Uterus (tissue), 3 donors: ENCODE measurements at regions not wholly inside any gene's neighbourhood (a gene's known extent, or its start where the extent isn't known, plus 50 kb on each side); places are given as distances from the start of the nearest gene placed in this dataset.

Source experiments
- DNase-seq, 2 donors: peaks; one replicate each; pipeline ENCODE4 v3.0.0-alpha.2; 2019 to 2020
- H3K27ac ChIP-seq, 2 donors: fragments of 200-600 bp; sonication (generic); 1 replicate in 1 of 2; 2 replicates in 1 of 2; pipeline ENCODE4 v1.5.1; 2016 to 2018
- H3K27me3 ChIP-seq, 2 donors: fragments of 200-600 bp; sonication (generic); one replicate each; pipeline ENCODE4 v1.5.1; 2018 to 2019; ENCODE audit warnings: control low read depth in 1 of 2
- H3K36me3 ChIP-seq, 2 donors: fragments of 200-600 bp; sonication (generic); one replicate each; pipeline ENCODE4 v1.5.1; 2019; ENCODE audit warnings: control low read depth in 1 of 2
- H3K4me1 ChIP-seq, 2 donors: fragments of 200-600 bp; sonication (generic); one replicate each; pipeline ENCODE4 v1.5.1; 2018 to 2019; ENCODE audit warnings: control low read depth in 1 of 2
- H3K4me3 ChIP-seq, 2 donors: fragments of 200-600 bp; sonication (generic); 1 replicate in 1 of 2; 2 replicates in 1 of 2; pipeline ENCODE4 v1.5.1; 2018 to 2019; ENCODE audit warnings: mild to moderate bottlenecking in 1 of 2
- H3K9me3 ChIP-seq, 2 donors: fragments of 200-600 bp; sonication (generic); one replicate each; pipeline ENCODE4 v1.5.1; 2019; ENCODE audit warnings: control low read depth in 1 of 2
- CTCF ChIP-seq, 4 experiments: fragments of 200-600 bp in 2 of 4; fragments of 450-650 bp in 2 of 4; sonication (generic) in 2 of 4; IDR thresholded peaks; one replicate each; pipeline ENCODE4 v1.5.1; 2016 to 2019; ENCODE audit warnings: antibody characterized with exemption in 4 of 4, mild to moderate bottlenecking in 2 of 4, moderate library complexity in 1 of 4
- POLR2A ChIP-seq, 2 donors: fragments of 450-650 bp; IDR thresholded peaks; one replicate each; pipeline ENCODE4 v1.6.1; 2016; ENCODE audit warnings: antibody characterized with exemption in 2 of 2, mild to moderate bottlenecking in 1 of 2, moderate library complexity in 1 of 2
- intact Hi-C: fragments of 100-400 bp; cut with DNase I; formaldehyde crosslinking; loops from one replicate; pipeline ENCODE4 v1.15.1; 2023; ENCODE audit warnings: low total_unique reads
- donor health status: DM: yes; HTN: yes; CAD: no.

GRCh38 chr11:33945481-33946268 is 53.8 kb upstream of the LMO2 start:
- Histone ChIP-seq H3K36me3 (no peaks in the 10 kb centered on the region), H3K4me3 (no peak overlapping the region), H3K27ac (no peak overlapping the region), H3K27me3 (no peaks in the 10 kb centered on the region), H3K4me1 (no peaks in the 10 kb centered on the region), H3K9me3 (no peaks in the 10 kb centered on the region)
- intact Hi-C loops, result no loop called here
- no peak for DNase-seq
- TF ChIP-seq POLR2A (IDR thresholded peaks at IDR 0.05) (no peak), CTCF (IDR thresholded peaks at IDR 0.05) (no peak)

- intact Hi-C loops, result no loop called here
- Histone ChIP-seq H3K4me3 (no peak overlapping the region), H3K9me3 (no peaks in the 10 kb centered on the region), H3K27ac (no peak overlapping the region), H3K27me3 (no peaks in the 10 kb centered on the region), H3K4me1 (no peaks in the 10 kb centered on the region), H3K36me3 (no peaks in the 10 kb centered on the region)
- TF ChIP-seq CTCF (IDR thresholded peaks at IDR 0.05) (no peak), POLR2A (IDR thresholded peaks at IDR 0.05) (no peak)
- DNase-seq, result no peak
Observed at GRCh38 chr11:33944693-33945424, 53.0 kb upstream of the LMO2 start.

GRCh38 chr11:33944345-33944692 is 52.4 kb upstream of the LMO2 start:
- H3K4me3 ChIP-seq, result no peak overlapping the region
- DNase-seq, result no peak
- no peaks in the 10 kb centered on the region for H3K4me1 ChIP-seq
- no peaks in the 10 kb centered on the region for H3K36me3 ChIP-seq
- no peak overlapping the region for H3K27ac ChIP-seq
- TF ChIP-seq POLR2A (IDR thresholded peaks at IDR 0.05) (no peak), CTCF (IDR thresholded peaks at IDR 0.05) (no peak)
- H3K9me3 ChIP-seq, result no peaks in the 10 kb centered on the region
- intact Hi-C loops, result no loop called here
- H3K27me3 ChIP-seq, result no peaks in the 10 kb centered on the region

- DNase-seq, result peak in 1 of 2 donors; percentile 40
Observed at GRCh38 chr11:33942954-33943353, 51.1 kb upstream of the LMO2 start.

More at GRCh38 chr11:33942954-33943353, 51.1 kb upstream of the LMO2 start:
- no peak overlapping the region for H3K4me3 ChIP-seq
- no peak for TF ChIP-seq CTCF (IDR thresholded peaks at IDR 0.05)
- no peak for TF ChIP-seq POLR2A (IDR thresholded peaks at IDR 0.05)
- intact Hi-C loops, result no loop called here
- no peaks in the 10 kb centered on the region for H3K27me3 ChIP-seq
- H3K36me3 ChIP-seq, result no peaks in the 10 kb centered on the region
- H3K9me3 ChIP-seq, result no peaks in the 10 kb centered on the region
- H3K4me1 ChIP-seq, result no peaks in the 10 kb centered on the region
- peak overlapping the region in 1 of 2 donors; percentile 23 for H3K27ac ChIP-seq
